NCI-H2196 treated with DMSO at 0.1 percent for 48 hours (cell line): ENCODE measurements at regions not wholly inside any gene's neighbourhood (a gene's known extent, or its start where the extent isn't known, plus 50 kb on each side); places are given as distances from the start of the nearest gene placed in this dataset.

ENCODE experiments used
- DNase-seq: peaks from one replicate; lab custom pipeline; 2025; ENCODE audit not compliant: unreplicated experiment; lab: John Stamatoyannopoulos, UW

- DNase-seq = no peak
Observed at GRCh38 chr6:109916759-109917158, 61.4 kb upstream of the GPR6 start.

- DNase-seq = no peak
Observed at GRCh38 chr6:109918227-109918626, 59.9 kb upstream of the GPR6 start.

GRCh38 chr6:109920911-109921310, 57.2 kb upstream of the GPR6 start:
- no peak for DNase-seq

GRCh38 chr6:109922851-109923250, 55.3 kb upstream of the GPR6 start:
- no peak for DNase-seq

GRCh38 chr6:109925075-109925474, 53.0 kb upstream of the GPR6 start:
- no peak for DNase-seq

GRCh38 chr6:109927052-109927451, 51.1 kb upstream of the GPR6 start:
- DNase-seq = no peak
